ENCODE measurements at regions not wholly inside any gene's neighbourhood (a gene's known extent, or its start where the extent isn't known, plus 50 kb on each side); places are given as distances from the start of the nearest gene placed in this dataset.

GRCh38 chr4:43130228-43131021 lies 237.9 kb downstream of the GRXCR1 start:
- Histone ChIP-seq H3K27me3 (no peaks in the 10 kb centered on the region), H3K4me1 (no peaks in the 10 kb centered on the region), H3K27ac (no peak overlapping the region), H3K9me3 (no peaks in the 10 kb centered on the region), H3K4me3 (no peak overlapping the region), H3K36me3 (ENCODE audit: low read depth, missing control alignments) (no peaks in the 10 kb centered on the region)
- WGBS, 2 donors, result 89 to 92% methylated on average over 11 of the region's 11 CpGs
- TF ChIP-seq POLR2A (IDR thresholded peaks at IDR 0.05) (no peak), CTCF (IDR thresholded peaks at IDR 0.05) (no peak)
- intact Hi-C loops (cut with DNase I; ENCODE audit: low total_unique reads), result no loop called here
- DNase-seq, result no peak

- Histone ChIP-seq H3K36me3 (ENCODE audit: low read depth, missing control alignments) (no peaks in the 10 kb centered on the region), H3K27ac (no peak overlapping the region), H3K4me3 (no peak overlapping the region), H3K27me3 (no peaks in the 10 kb centered on the region), H3K4me1 (no peaks in the 10 kb centered on the region), H3K9me3 (no peaks in the 10 kb centered on the region)
- no peak for TF ChIP-seq POLR2A (IDR thresholded peaks at IDR 0.05)
- peak in 2 of 3 experiments; percentile 72 to 73 for TF ChIP-seq CTCF (IDR thresholded peaks at IDR 0.05)
- peak; percentile 85 for DNase-seq
- intact Hi-C loops (cut with DNase I; ENCODE audit: low total_unique reads), result no loop called here
- 31 to 38% methylated on average over 11 of the region's 11 CpGs for WGBS, 2 donors
Observed at GRCh38 chr4:43132010-43132582, 239.6 kb downstream of the GRXCR1 start.

DNA sequence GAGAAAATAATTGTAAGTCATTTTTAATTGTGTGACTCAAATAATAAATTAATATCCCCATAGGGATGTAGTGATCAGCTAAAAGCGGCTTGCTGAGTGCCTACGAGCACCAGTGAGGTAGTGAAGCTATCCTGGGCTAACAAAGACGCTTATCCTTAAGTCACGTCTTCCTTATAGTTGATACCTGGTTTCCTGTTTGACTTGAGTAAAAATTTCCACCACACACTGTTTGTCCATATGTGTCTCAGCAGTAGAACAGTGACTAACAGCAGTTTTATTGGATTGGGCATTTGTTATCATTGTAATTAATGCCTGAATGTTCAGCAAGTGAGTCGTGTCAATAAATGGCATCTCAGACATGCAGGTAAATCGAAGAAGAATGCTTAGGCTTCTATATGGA lies 241.1 kb downstream of the GRXCR1 start:
- H3K9me3 ChIP-seq, result no peaks in the 10 kb centered on the region
- WGBS, 2 donors, result 78 to 82% methylated on average over 6 of the region's 6 CpGs
- no peak overlapping the region for H3K27ac ChIP-seq
- intact Hi-C loops (cut with DNase I; ENCODE audit: low total_unique reads), result no loop called here
- H3K27me3 ChIP-seq, result no peaks in the 10 kb centered on the region
- H3K4me1 ChIP-seq, result no peaks in the 10 kb centered on the region
- H3K36me3 ChIP-seq (ENCODE audit: low read depth, missing control alignments), result no peaks in the 10 kb centered on the region
- no peak for DNase-seq
- no peak overlapping the region for H3K4me3 ChIP-seq
- TF ChIP-seq CTCF (IDR thresholded peaks at IDR 0.05) (no peak), POLR2A (IDR thresholded peaks at IDR 0.05) (no peak)

DNA sequence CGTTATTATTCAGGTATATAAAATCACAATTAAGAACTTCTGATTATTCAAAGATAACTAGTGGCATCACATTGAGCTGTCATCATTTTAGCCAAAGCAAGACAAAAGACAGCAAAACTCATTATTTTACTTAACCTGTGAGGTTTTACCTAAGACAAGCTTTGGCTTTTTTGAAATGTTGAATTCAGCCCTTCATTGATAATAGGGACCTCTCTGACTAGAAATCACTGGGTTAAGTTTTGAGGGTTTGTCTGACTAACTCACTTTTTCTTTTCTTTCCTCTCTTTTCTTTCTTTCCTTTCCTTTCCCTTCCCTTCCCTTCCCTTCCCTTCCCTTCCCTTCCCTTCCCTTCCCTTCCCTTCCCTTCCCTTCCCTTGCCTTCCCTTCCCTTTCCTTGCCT lies 244.2 kb downstream of the GRXCR1 start:
- intact Hi-C loops (cut with DNase I; ENCODE audit: low total_unique reads), result no loop called here
- Histone ChIP-seq H3K4me1 (no peaks in the 10 kb centered on the region), H3K9me3 (no peaks in the 10 kb centered on the region), H3K27ac (no peak overlapping the region), H3K4me3 (no peak overlapping the region), H3K36me3 (ENCODE audit: low read depth, missing control alignments) (no peaks in the 10 kb centered on the region), H3K27me3 (no peaks in the 10 kb centered on the region)
- TF ChIP-seq CTCF (IDR thresholded peaks at IDR 0.05) (no peak), POLR2A (IDR thresholded peaks at IDR 0.05) (no peak)
- 76 to 79% methylated on average over 1 of the region's 1 CpG for WGBS, 2 donors
- no peak for DNase-seq

GRCh38 chr4:43146198-43146597 lies 253.7 kb downstream of the GRXCR1 start:
- H3K27me3 ChIP-seq, result no peaks in the 10 kb centered on the region
- 41 to 50% methylated on average over 3 of the region's 3 CpGs for WGBS, 2 donors
- H3K9me3 ChIP-seq, result no peaks in the 10 kb centered on the region
- H3K4me3 ChIP-seq, result no peak overlapping the region
- intact Hi-C loops (cut with DNase I; ENCODE audit: low total_unique reads), result no loop called here
- H3K27ac ChIP-seq, result no peak overlapping the region
- no peaks in the 10 kb centered on the region for H3K36me3 ChIP-seq (ENCODE audit: low read depth, missing control alignments)
- TF ChIP-seq POLR2A (IDR thresholded peaks at IDR 0.05), result no peak
- no peak for TF ChIP-seq CTCF (IDR thresholded peaks at IDR 0.05)
- no peak for DNase-seq
- H3K4me1 ChIP-seq, result no peaks in the 10 kb centered on the region
